ENCODE measurements at regions not wholly inside any gene's neighbourhood (a gene's known extent, or its start where the extent isn't known, plus 50 kb on each side); places are given as distances from the start of the nearest gene placed in this dataset.

DNA sequence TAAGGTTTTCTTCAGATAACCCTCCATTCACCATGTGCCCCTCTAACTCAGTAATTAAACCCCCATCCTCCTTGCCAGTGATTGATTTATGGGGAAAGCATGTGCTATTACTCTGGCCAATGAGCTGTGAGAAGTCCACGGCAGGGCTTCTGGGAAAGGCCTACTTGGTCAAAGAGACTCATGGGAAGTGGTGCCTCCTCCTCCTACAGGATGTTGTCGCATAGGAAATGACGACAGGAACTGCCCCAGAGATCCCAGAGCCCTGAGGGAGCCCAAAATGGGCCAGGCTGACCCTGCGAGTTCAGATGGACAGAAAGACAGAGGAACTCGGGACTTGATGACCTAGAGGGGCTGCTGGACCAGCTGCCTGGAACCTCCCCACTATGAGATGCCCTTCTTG is 938.1 kb upstream of the TMEM132C start:
- DNase-seq (ENCODE audit: low read depth in 2 of 2) = no peak

DNA sequence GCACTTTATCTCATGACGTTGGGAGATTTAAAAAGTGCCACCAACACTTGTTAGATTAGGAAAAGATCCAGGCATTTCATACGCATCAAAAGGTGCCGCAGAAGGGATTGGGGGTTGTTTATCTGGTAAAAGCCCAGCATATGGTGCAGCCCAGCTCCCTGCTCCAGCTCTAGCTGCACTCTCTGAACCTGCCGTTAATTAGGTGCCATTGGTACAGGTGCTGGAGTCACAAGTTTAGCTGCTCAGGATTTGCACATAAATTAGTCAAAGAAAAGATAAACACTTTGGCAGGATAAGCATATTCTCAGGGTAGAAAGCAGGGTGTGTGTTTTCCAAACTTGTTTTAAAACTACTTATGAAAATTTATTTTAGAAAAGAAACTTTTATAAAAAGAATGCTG is 932.6 kb upstream of the TMEM132C start:
- no peak for DNase-seq (ENCODE audit: low read depth in 2 of 2)

DNA sequence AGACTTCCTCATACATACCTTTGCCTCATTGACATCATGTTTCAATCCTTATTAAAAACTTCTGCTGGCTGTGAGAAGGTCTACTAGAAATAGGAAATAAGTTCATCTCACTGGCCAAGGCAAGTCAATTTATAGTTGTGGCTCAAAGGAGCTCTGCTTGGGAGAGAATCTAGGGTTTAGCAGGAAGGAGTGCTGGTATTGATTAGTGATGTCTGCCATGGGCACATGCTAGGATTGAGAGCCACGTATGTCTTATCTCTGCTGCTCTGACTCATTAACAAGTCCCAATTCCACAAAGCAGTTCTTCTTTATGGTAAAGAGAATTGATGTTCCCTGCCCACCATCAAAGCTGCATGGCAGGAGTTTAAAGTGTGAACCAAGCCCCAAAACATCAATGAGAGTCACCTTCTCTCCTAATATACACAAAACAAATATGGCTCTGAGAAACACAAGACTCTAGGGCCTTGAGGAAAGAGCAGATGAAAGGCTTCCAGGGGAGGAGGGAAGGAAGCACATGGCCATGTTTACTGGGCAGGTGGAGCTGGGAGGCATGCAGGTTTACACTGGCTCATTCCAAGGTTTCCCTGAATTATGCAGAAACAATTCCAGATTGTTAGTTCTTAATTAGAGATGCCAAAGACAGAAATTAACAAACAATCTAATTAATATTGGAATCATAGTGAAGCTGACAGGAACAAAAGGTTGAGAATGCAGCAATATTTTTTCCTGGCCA is 931.9 kb upstream of the TMEM132C start:
- no peak for DNase-seq (ENCODE audit: low read depth in 2 of 2)

GRCh38 chr12:127336416-127336815 is 930.6 kb upstream of the TMEM132C start:
- DNase-seq (ENCODE audit: low read depth in 2 of 2) = no peak

DNA sequence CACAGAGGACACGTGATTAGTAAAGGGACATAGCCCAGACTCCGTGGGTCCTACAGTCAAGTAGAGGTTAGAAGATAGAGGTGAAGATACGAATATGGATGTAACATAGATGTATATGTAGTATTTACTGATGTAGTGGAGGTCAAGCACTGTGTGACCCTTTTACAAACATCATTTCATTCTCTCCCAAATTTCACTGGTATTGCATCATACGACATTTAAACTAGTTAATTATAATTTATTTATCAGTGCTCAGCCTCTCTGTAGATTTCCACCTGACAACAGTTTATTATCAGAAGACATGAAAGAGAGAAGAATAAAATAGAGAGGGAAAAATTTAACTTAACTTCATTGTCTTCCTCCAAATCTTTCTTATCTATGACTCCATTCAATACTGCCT is 927.9 kb upstream of the TMEM132C start:
- no peak for DNase-seq (ENCODE audit: low read depth in 2 of 2)

GRCh38 chr12:127340381-127340780 is 926.6 kb upstream of the TMEM132C start:
- DNase-seq (ENCODE audit: low read depth in 2 of 2) = no peak

DNA sequence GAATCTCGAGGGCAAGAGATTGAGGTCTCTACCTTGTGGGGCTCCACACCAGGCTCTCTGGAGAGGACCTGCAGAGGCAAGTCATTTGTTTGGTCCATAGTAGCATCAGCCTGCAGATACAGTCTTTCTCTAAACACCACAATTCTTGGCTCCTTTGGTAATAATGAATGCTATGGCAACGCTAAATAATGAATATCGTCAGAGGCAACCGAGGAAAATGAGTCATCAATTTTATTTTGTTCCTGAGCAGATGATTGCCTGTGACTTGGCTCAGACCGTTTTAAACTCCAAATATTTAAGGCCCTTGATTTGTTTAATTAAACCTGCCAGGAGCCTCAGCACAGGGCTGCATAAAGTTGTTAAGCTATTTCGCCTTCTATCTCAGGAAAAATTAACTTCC is 924.1 kb upstream of the TMEM132C start:
- DNase-seq (ENCODE audit: low read depth in 2 of 2) = no peak

- DNase-seq (ENCODE audit: low read depth in 2 of 2) = no peak
Measured at GRCh38 chr12:127343940-127344339, 923.0 kb upstream of the TMEM132C start.

DNA sequence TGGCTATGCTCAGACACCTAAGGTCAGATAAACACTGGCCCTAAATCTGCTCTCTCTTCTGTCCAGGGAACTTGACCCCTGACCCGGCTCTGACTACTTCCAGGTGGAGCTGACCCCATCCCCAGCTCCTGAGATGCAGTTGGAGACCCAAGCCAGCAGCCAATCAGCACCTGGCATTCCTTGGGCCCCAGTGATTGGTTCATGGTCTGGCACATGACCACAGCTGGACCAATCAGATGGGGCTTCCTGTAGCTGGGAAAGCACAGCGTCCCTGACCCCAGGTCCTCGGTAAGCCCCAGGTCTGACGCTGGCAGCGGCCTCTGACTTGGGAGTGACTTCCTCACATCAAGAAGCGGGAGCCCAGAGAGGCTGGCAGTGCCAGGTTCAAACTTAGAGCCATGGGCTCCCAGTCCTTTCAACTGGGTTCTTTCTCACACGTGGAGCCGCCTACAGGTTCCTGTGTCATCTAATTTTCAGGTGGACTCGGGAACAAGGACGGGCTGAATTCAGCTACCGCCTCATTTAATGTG is 915.4 kb upstream of the TMEM132C start:
- no peak for DNase-seq (ENCODE audit: low read depth in 2 of 2)

- no peak for DNase-seq (ENCODE audit: low read depth in 2 of 2)
Measured at GRCh38 chr12:127355061-127355841, 911.7 kb upstream of the TMEM132C start.

DNA sequence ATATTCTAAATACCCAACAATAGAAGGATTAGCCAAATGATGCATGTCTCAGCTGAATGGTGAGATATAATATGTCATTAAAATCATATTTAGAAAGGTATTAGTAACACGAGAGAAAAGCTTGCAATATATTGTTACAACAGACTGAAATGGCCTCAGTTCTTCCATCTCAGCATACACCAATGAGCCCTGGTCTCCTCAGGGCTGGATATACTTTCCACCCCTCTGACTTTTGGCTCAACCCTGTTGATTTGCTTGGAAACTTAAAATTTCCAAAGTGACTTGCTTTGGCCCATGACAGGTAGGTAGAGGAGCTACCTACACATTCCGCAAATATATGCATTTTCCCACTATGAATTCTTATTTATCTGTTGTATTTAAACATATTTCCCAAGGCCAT is 908.1 kb upstream of the TMEM132C start:
- DNase-seq (ENCODE audit: low read depth in 2 of 2) = no peak

DNA sequence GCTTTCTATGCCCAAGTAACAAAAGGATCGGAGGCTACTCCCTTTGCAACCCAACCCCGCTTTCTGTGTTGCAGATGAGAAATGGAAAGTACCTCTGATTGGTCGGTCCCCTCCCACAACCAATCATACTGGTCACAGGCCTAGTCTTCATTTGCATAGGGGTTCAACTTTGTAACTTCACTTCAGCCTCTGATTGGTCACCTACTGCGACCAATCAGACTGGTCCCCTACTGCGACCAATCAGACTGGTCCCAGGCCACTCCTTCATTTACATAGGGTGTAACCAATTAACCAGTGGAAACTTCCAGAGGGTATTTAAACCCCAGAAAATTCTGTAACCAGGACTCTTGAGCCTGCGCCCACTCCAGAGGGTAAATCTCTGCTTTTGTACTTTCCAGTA is 906.4 kb upstream of the TMEM132C start:
- DNase-seq (ENCODE audit: low read depth in 2 of 2) = no peak

DNA sequence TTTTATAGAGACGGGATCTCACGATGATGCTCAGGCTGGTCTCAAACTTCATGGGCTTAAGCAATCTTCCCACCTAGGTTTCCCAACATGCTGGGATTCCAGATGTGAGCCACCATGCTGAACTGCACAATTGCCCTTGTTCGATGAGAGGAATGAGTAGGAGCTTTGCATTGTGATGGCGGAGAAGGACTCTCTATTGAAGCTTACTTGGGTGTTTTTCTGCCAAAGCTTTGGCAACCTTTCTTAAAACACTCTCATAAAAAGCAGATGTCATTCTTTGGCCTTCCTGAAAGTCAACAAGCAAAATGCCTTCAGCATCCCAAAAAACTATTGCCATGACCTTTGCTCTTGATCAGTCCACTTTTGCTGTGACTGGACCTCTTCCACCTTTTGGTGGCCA is 904.8 kb upstream of the TMEM132C start:
- DNase-seq (ENCODE audit: low read depth in 2 of 2) = no peak

DNA sequence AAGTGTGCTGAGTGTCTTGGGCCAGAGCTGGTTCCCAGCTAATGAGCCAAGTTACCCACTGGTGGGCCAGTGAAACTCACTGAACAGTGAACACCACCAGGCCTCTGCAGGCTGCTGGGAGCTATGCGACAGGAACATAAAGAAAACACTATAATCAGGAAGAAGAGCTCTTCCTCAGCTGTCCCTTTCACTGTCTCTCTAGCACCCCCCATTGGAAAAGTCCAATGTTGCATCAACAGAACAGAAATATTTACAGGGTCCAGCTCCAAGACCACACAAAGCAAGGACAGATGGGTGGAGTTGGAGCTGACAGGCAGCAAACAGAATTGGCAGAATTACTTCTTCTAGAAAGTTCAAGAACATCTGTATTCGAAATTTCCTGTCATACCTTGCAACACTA is 903.6 kb upstream of the TMEM132C start:
- DNase-seq (ENCODE audit: low read depth in 2 of 2) = no peak

GRCh38 chr12:127373559-127373958 is 893.4 kb upstream of the TMEM132C start:
- no peak for DNase-seq (ENCODE audit: low read depth in 2 of 2)

DNA sequence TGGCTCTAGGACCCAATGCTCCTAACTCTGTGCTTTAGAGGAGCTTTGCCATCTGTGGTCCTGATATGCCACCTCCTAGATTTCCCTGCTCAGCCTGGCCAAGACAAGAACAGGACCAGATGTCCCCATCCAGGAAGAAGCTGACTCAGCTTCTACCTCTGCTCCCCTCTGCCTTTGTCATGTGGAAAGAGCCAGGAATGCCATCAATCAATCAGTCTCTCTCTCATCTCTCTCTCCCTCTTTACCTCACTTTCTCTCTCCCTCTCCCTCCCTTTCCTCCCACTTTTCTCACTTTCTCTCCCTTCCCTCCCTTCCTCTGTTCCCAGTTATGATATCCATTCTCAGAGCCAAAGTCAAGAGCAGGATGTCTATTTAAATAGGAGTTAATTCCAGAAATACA is 892.5 kb upstream of the TMEM132C start:
- DNase-seq (ENCODE audit: low read depth in 2 of 2) = no peak

DNA sequence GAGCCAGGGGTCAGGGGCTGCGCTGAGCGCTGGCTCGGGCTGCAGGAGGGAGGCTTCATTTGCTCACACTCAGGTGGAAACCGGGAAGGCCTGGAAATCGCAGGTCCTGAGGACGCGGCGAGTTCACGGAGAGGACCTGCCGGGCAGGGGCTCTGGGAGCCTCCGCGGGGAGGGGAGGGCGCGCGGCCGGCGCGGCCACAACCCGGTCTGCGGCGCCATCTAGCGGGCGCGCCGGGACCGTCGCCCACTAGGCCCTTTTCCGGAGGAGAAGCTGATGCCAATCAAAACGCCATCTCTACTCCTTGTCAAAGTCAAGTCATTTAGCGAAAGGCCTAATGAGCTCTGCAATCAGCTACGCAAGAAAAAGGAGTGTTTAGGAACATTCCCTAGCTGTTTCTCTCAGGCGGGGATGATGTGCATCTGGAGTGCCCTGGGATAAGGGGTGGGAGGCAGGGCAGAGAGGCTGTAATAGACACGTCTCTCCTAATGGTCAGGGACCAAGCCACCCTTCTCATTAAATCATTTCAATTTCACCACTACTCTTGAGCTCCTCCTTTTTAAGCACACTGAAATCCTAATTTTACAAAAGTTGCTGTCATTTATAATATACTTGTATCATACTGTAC is 885.8 kb upstream of the TMEM132C start:
- no peak for DNase-seq (ENCODE audit: low read depth in 2 of 2)

GRCh38 chr12:127381681-127382080 is 885.3 kb upstream of the TMEM132C start:
- DNase-seq (ENCODE audit: low read depth in 2 of 2) = no peak

DNA sequence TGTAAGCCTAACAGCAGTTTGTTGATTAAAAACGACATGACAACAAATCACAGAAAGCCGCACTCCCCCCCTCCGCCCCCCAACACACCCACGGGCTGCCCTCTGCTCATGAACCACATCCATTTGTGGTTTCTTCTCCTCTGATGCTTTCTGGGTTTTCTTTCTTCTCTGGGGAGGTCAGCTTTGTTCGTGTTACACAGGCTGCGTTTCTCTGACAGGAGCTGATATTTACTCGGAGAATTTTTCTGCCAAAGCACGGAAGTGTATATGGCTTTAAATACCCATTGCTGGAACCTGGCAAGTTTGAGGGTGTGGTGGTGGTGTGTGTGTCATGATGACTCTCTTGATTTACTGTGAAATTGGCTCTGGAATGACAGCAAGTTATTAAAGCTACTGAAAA is 883.7 kb upstream of the TMEM132C start:
- no peak for DNase-seq (ENCODE audit: low read depth in 2 of 2)

DNA sequence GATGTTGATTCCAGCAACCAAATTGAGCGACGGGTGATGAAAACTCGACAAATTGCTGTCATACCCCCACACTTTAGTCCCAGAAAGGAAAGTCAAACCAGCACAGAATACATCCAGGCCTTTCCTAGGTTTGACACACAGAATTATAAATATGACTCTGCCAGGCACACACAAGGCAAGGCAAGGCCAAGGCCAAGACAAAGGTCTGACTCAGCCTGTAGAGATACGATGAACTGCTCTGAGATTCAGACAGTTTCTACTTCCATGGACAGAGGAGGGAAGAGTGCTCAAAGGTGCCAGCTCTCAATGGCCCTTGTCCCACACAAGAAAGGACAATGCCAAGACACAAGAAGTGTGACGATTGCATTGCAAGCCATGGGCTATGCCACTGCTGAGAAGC is 880.2 kb upstream of the TMEM132C start:
- DNase-seq (ENCODE audit: low read depth in 2 of 2) = no peak

- no peak for DNase-seq (ENCODE audit: low read depth in 2 of 2)
Measured at GRCh38 chr12:127388985-127389384, 878.0 kb upstream of the TMEM132C start.

- DNase-seq (ENCODE audit: low read depth in 2 of 2) = no peak
Measured at GRCh38 chr12:127389923-127390322, 877.0 kb upstream of the TMEM132C start.

DNA sequence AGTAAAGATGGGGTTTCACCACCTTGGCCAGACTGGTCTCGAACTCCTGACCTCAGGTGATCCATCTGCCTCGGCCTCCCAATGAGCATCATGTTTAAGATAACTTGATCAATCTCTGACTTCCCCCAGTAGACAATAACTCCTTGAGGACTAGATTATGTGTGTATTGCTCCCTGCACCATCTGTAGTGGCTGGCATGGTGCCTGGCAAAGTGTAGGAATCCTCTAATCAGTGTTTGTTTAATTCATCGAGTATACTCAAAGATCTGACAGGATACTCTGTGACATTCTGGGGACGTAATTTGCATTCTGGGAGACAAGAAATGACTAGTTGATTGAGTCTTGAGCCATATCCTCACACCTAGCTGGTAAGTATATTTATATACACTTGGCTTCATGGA is 873.5 kb upstream of the TMEM132C start:
- DNase-seq (ENCODE audit: low read depth in 2 of 2) = no peak
